OCI-LY3 (cell line): ENCODE measurements at regions not wholly inside any gene's neighbourhood (a gene's known extent, or its start where the extent isn't known, plus 50 kb on each side); places are given as distances from the start of the nearest gene placed in this dataset.

Experiments used
- EZH2phosphoT487 ChIP-seq: fragments of 200-600 bp; shearing (Covaris generic); IDR thresholded peaks from 2 replicates; pipeline ENCODE4 v1.6.1; 2018; ENCODE audit warnings: antibody characterized with exemption, mixed run types, low read depth
- TF ChIP-seq, protein P1 (sequence below): fragments of 200-600, 300-600 bp; sonication (generic); IDR thresholded peaks from 2 replicates; pipeline ENCODE4 v1.5.1; 2014; ENCODE audit warnings: antibody characterized with exemption, low read length, low read depth

DNA sequence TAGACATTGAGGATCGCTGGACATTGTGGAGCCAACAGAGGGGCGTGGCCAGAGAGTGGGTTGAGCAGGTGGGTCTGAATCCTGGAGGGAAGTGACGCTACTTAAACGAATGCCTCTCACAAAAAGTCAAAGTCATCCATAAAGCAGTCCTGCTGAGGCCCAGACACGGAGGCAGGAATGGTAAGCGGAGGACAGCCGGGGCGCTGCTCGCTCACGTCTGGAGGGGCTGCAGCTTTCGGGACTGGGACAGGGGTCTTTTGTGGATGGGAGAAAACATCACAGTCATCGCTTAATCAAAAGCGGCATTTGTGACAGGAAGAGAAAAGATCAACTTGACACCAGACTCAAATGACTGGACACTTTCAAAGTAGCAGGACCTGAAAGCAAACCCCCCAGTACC, 88.4 kb downstream of the PTGR3 start:
- TF ChIP-seq EZH2phosphoT487, result no peak
- TF ChIP-seq, protein P1, sequence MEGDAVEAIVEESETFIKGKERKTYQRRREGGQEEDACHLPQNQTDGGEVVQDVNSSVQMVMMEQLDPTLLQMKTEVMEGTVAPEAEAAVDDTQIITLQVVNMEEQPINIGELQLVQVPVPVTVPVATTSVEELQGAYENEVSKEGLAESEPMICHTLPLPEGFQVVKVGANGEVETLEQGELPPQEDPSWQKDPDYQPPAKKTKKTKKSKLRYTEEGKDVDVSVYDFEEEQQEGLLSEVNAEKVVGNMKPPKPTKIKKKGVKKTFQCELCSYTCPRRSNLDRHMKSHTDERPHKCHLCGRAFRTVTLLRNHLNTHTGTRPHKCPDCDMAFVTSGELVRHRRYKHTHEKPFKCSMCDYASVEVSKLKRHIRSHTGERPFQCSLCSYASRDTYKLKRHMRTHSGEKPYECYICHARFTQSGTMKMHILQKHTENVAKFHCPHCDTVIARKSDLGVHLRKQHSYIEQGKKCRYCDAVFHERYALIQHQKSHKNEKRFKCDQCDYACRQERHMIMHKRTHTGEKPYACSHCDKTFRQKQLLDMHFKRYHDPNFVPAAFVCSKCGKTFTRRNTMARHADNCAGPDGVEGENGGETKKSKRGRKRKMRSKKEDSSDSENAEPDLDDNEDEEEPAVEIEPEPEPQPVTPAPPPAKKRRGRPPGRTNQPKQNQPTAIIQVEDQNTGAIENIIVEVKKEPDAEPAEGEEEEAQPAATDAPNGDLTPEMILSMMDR, result no peak
